ENCODE measurements at regions not wholly inside any gene's neighbourhood (a gene's known extent, or its start where the extent isn't known, plus 50 kb on each side); places are given as distances from the start of the nearest gene placed in this dataset.

- H3K4me3 ChIP-seq, result no peak overlapping the region
- no peaks in the 10 kb centered on the region for H3K36me3 ChIP-seq
- TF ChIP-seq POLR2A (IDR thresholded peaks at IDR 0.05), result no peak
- no peak for TF ChIP-seq CTCF (IDR thresholded peaks at IDR 0.05)
- H3K4me1 ChIP-seq, result no peaks in the 10 kb centered on the region
- no peak for DNase-seq
- H3K27me3 ChIP-seq, result no peaks in the 10 kb centered on the region
- H3K27ac ChIP-seq, result peak overlapping the region in 1 of 4 donors; percentile 35
- no peaks in the 10 kb centered on the region for H3K9me3 ChIP-seq
These were observed 118.2 kb downstream of the BOD1 start for GRCh38 chr5:173498286-173498685.

DNA sequence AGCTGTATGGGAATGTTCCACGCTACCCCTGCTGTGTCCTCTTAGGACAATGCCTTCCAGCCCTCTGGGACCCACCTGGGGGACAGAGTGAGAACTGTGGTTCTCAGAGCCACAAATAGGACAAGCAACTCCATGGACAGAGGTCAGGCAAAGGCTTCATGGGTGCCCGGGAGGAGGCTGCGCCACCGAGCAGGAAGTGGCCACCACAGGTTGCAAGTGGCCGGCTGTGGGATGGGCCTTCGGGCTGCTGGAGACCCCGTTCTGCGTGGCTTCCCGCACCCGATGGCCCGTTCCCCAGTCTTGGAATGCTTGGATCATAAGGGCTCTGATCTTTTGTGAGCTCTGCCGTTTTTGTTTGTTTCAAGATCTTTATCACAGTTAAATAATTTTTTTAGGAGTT, 118.8 kb downstream of the BOD1 start:
- Histone ChIP-seq H3K4me3 (no peak overlapping the region), H3K36me3 (no peaks in the 10 kb centered on the region), H3K9me3 (no peaks in the 10 kb centered on the region), H3K27ac (peak overlapping the region in 1 of 4 donors; percentile 4), H3K27me3 (no peaks in the 10 kb centered on the region), H3K4me1 (no peaks in the 10 kb centered on the region)
- TF ChIP-seq POLR2A (IDR thresholded peaks at IDR 0.05) (no peak), CTCF (IDR thresholded peaks at IDR 0.05) (no peak)
- DNase-seq, result no peak

GRCh38 chr5:173496883-173497255, 119.6 kb downstream of the BOD1 start:
- no peak for TF ChIP-seq POLR2A (IDR thresholded peaks at IDR 0.05)
- no peak for TF ChIP-seq CTCF (IDR thresholded peaks at IDR 0.05)
- Histone ChIP-seq H3K4me1 (no peaks in the 10 kb centered on the region), H3K9me3 (no peaks in the 10 kb centered on the region), H3K27me3 (no peaks in the 10 kb centered on the region), H3K36me3 (no peaks in the 10 kb centered on the region), H3K4me3 (no peak overlapping the region), H3K27ac (no peak overlapping the region)
- no peak for DNase-seq

GRCh38 chr5:173496129-173496882, 120.1 kb downstream of the BOD1 start:
- TF ChIP-seq POLR2A (IDR thresholded peaks at IDR 0.05), result no peak
- TF ChIP-seq CTCF (IDR thresholded peaks at IDR 0.05), result no peak
- peak overlapping the region in 1 of 4 donors; percentile 18 for H3K27ac ChIP-seq
- no peaks in the 10 kb centered on the region for H3K4me1 ChIP-seq

GRCh38 chr5:173495225-173495904, 121.1 kb downstream of the BOD1 start:
- H3K4me3 ChIP-seq, result no peak overlapping the region
- no peak overlapping the region for H3K27ac ChIP-seq
- no peaks in the 10 kb centered on the region for H3K4me1 ChIP-seq
- DNase-seq, result no peak
- TF ChIP-seq POLR2A (IDR thresholded peaks at IDR 0.05) (no peak), CTCF (IDR thresholded peaks at IDR 0.05) (no peak)
- H3K36me3 ChIP-seq, result no peaks in the 10 kb centered on the region
- H3K9me3 ChIP-seq, result no peaks in the 10 kb centered on the region
- no peaks in the 10 kb centered on the region for H3K27me3 ChIP-seq

More at GRCh38 chr5:173496129-173496882, 120.1 kb downstream of the BOD1 start:
- H3K9me3 ChIP-seq, result no peaks in the 10 kb centered on the region
- no peaks in the 10 kb centered on the region for H3K36me3 ChIP-seq
- H3K27me3 ChIP-seq, result no peaks in the 10 kb centered on the region
- H3K4me3 ChIP-seq, result no peak overlapping the region
- no peak for DNase-seq
